ENCODE measurements at regions not wholly inside any gene's neighbourhood (a gene's known extent, or its start where the extent isn't known, plus 50 kb on each side); places are given as distances from the start of the nearest gene placed in this dataset.
"Not testable (repeated sequence)": the region's sequence is repeated elsewhere in the genome, so short reads cannot be mapped to it uniquely, and the experiment has no call there.

- DNase-seq (ENCODE audit: low spot score), result no peak
Observed at GRCh38 chrX:112931900-112932299, 91.3 kb upstream of the AMOT start.

GRCh38 chrX:112931478-112931877 is 90.8 kb upstream of the AMOT start:
- DNase-seq (ENCODE audit: low spot score), result no peak

GRCh38 chrX:112923381-112923780 is 82.8 kb upstream of the AMOT start:
- DNase-seq (ENCODE audit: low spot score), result not testable (repeated sequence)

GRCh38 chrX:112913807-112914206 is 73.2 kb upstream of the AMOT start:
- no peak for DNase-seq (ENCODE audit: low spot score)

GRCh38 chrX:112910418-112910817 is 69.8 kb upstream of the AMOT start:
- no peak for DNase-seq (ENCODE audit: low spot score)

GRCh38 chrX:112901869-112902725 is 61.5 kb upstream of the AMOT start:
- DNase-seq (ENCODE audit: low spot score), result no peak

- DNase-seq (ENCODE audit: low spot score), result no peak
Observed at GRCh38 chrX:112896051-112896450, 55.4 kb upstream of the AMOT start.

Data from H4 (cell line).